ENCODE measurements at regions not wholly inside any gene's neighbourhood (a gene's known extent, or its start where the extent isn't known, plus 50 kb on each side); places are given as distances from the start of the nearest gene placed in this dataset.

DNA sequence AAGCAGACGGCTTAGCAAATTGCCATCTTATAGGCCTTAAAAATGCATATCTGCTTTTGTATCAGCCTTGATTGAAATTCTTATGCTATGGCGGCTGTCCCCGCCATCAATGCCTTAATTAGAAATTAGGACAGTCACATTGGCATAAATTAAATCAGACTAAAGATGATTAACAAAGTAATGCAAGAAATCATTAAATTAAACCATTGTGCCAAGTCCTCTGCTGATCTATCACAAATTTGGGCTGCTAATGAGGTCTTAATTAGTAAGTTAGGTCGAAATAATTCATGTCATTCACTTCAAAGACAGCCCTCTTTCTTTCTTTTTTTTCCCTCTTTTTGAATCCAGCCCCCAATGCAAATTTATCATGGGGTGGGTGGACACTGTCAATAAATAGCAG is 159.3 kb downstream of the MIAT start:
- Mint-ChIP-seq H3K4me3 (no peak overlapping the region), H3K9me3 (ENCODE audit: insufficient read depth) (no peaks in the 10 kb centered on the region), H3K4me1 (ENCODE audit: low read depth) (no peaks in the 10 kb centered on the region), H3K27ac (no peak overlapping the region), H3K36me3 (ENCODE audit: low read depth) (no peaks in the 10 kb centered on the region), H3K27me3 (ENCODE audit: low read depth) (no peaks in the 10 kb centered on the region)
- ATAC-seq, result no peak
- DNase-seq, result no peak
- CTCF ChIA-PET, result interaction anchor here (1.1 kb wide), 1 partner anchor 10 kb away, joined by 3 read pairs; no protein-coding TSS in a partner anchor
- POLR2A ChIA-PET, result no interaction called here

DNA sequence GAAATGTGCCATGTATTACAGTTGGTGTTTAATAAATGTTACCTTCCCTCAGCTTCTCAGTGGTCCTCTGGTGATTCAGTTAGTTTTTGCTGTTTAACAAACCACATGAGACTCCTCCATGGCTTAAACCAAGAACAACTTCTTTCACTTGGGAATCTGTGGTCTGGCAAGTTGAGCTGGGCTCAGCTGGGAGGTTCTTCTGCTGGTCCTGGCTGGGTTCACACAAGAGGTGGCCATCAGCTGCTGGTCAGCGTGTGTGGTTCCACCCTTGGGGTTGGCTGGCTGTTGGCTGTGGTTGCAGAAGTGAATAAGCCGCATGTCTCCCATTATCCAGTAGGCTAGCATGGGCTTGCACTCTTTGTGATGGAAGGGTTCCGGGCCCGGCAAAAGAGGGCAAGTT is 160.5 kb downstream of the MIAT start:
- Mint-ChIP-seq H3K27me3 (ENCODE audit: low read depth) (no peaks in the 10 kb centered on the region), H3K4me1 (ENCODE audit: low read depth) (no peaks in the 10 kb centered on the region), H3K36me3 (ENCODE audit: low read depth) (no peaks in the 10 kb centered on the region), H3K9me3 (ENCODE audit: insufficient read depth) (no peaks in the 10 kb centered on the region), H3K4me3 (no peak overlapping the region), H3K27ac (no peak overlapping the region)
- DNase-seq, result no peak
- ChIA-PET POLR2A (no interaction called here), CTCF (interaction anchor here (1.1 kb wide), 1 partner anchor 9 kb away, joined by 3 read pairs; no protein-coding TSS in a partner anchor)
- no peak for ATAC-seq

DNA sequence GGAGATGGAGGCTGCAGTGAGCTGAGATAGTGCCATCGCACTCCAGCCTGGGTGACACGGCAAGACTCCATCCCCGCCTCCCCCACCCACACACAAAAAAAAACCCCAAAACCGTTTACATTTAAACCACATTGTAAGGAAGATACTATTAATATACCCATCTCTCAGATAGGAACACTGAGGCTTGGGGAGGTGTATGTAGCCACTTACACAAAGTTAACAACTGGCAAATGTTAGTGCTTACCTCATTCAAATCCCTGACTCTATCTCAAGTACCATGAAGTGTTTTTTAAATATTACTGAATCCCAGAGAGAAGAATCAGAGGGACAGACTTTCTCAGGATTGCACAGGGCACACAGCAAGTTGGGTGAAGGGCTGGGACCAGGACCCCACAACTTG is 164.5 kb downstream of the MIAT start:
- POLR2A ChIA-PET, result no interaction called here
- CTCF ChIA-PET, result no interaction called here
- H3K9me3 Mint-ChIP-seq (ENCODE audit: insufficient read depth), result no peaks in the 10 kb centered on the region
- no peaks in the 10 kb centered on the region for H3K36me3 Mint-ChIP-seq (ENCODE audit: low read depth)
- no peak for ATAC-seq
- no peak overlapping the region for H3K27ac Mint-ChIP-seq
- H3K4me1 Mint-ChIP-seq (ENCODE audit: low read depth), result no peaks in the 10 kb centered on the region
- DNase-seq, result no peak
- no peaks in the 10 kb centered on the region for H3K27me3 Mint-ChIP-seq (ENCODE audit: low read depth)
- H3K4me3 Mint-ChIP-seq, result no peak overlapping the region

DNA sequence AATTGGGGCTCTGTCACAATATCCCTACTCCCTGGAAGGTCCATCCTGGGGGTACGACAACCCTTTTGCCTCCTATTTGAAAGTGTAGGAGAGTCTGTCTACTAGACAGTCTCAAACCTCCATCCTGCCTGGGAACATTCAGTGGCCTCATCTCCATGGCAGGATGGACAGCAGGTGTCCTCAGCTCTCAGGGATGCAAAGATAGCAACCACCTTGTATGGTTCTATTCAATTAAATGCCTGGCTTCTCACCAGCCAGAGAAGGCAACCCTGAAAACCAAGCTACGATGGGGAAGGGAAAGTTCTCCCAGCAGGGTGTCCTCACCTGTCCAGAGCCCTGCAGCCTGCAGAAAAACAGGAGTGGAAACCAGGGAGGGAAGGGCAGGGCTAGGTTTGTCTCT is 164.9 kb downstream of the MIAT start:
- ChIA-PET POLR2A (no interaction called here), CTCF (no interaction called here)

DNA sequence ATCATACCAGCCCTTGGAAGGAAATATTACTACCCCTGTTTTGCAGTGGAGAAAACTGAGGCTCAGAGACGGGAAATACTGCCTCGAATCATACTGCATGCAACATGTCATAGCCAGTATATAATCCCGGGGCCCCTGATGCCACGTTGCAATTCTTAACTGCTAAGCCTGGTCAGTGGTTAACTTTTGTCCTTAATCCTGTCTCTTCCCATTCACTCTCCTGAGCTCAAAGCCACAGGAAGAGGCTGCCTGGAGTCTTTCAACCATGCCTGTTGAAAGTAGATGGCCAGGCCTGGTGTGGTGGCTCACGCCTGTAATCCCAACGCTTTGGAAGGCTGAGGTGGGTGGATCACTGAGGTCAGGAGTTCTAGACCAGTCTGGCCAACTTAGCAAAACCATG is 166.6 kb downstream of the MIAT start:
- no peaks in the 10 kb centered on the region for H3K36me3 Mint-ChIP-seq (ENCODE audit: low read depth)
- H3K4me3 Mint-ChIP-seq, result no peak overlapping the region
- ChIA-PET POLR2A (no interaction called here), CTCF (interaction anchor here (1.1 kb wide), 1 partner anchor 15 kb away, joined by 3 read pairs; no protein-coding TSS in a partner anchor)
- ATAC-seq (no peak), DNase-seq (no peak)
- H3K4me1 Mint-ChIP-seq (ENCODE audit: low read depth), result no peaks in the 10 kb centered on the region
- no peaks in the 10 kb centered on the region for H3K27me3 Mint-ChIP-seq (ENCODE audit: low read depth)
- no peaks in the 10 kb centered on the region for H3K9me3 Mint-ChIP-seq (ENCODE audit: insufficient read depth)
- no peak overlapping the region for H3K27ac Mint-ChIP-seq

More for the DNA sequence above, 164.9 kb downstream of the MIAT start:
- Mint-ChIP-seq H3K36me3 (ENCODE audit: low read depth) (no peaks in the 10 kb centered on the region), H3K27ac (no peak overlapping the region), H3K4me1 (ENCODE audit: low read depth) (no peaks in the 10 kb centered on the region), H3K9me3 (ENCODE audit: insufficient read depth) (no peaks in the 10 kb centered on the region), H3K27me3 (ENCODE audit: low read depth) (no peaks in the 10 kb centered on the region), H3K4me3 (no peak overlapping the region)
- ATAC-seq, result no peak
- DNase-seq, result no peak

DNA sequence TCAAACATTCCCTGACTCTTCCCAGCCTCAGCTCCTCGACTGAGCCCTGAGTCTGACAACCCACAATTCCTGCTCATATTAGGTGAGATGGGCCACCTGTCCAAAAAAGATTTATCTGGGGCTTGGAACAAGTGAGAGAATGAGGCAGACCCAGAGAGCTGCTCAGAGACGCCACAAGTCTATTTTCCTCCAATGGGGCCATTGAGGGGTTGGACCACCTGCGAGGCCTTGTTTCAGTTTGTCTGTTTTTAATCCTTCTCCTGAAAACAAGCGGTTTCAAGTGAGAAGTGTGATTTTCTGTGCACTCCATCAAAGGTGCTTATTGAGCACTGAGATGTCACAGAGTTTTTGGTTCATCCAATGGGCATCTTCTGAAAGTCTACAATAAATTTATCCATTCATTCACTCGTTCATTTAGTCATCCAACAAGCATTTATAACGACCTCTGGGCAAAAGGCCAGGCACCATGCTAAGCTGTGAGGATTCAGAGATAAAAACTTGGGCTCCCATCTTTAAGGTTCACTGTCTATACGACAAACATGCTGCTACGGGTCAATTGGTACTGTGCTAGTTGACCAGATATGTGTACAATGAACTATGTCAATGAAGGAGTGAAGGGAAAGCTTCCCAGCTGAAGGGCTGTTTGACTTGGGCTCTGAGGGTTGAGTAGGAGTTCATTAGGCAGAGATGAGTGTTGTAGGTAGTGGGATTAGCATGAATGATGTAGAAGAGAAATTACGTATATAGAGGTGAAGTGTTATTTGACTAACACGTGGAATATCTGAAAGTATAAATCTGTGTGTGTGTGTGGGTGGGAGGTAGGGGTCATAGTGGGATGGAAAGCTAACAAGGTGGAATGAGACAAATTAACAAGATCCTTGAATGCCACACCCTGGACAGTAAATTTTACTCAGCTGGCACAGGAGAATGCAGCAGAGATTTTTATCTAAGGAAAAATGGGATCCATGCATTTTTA is 168.9 kb downstream of the MIAT start:
- H3K27me3 Mint-ChIP-seq (ENCODE audit: low read depth), result no peaks in the 10 kb centered on the region
- H3K4me3 Mint-ChIP-seq, result no peak overlapping the region
- ChIA-PET CTCF (interaction anchor here (0.8 to 1.2 kb wide), 2 partner anchors 9 to 17 kb away, joined by 3 to 4 read pairs; no protein-coding TSS in a partner anchor), POLR2A (no interaction called here)
- H3K9me3 Mint-ChIP-seq (ENCODE audit: insufficient read depth), result no peaks in the 10 kb centered on the region
- H3K27ac Mint-ChIP-seq, result no peak overlapping the region
- ATAC-seq (no peak), DNase-seq (no peak)
- H3K4me1 Mint-ChIP-seq (ENCODE audit: low read depth), result no peaks in the 10 kb centered on the region
- no peaks in the 10 kb centered on the region for H3K36me3 Mint-ChIP-seq (ENCODE audit: low read depth)

DNA sequence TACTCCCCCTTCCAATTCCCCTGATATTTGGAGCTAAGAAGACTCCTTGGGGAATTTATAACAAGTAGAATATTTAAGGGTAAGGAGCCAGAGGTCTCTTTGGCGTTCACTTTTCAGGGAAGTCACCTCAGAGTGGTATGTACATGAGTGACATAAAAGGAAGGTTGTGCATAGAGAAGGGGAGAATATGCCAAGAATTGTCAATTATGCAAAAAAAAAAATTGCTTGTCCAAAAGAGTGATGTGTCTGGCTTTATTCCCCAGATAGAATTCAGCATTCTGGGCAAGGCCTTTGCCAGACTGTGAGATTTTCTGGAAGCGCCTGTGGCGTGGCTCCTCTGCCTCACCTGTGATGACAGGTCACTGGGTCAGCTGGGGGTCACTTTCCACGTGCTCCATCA is 170.2 kb downstream of the MIAT start:
- Mint-ChIP-seq H3K9me3 (ENCODE audit: insufficient read depth) (no peaks in the 10 kb centered on the region), H3K4me1 (ENCODE audit: low read depth) (no peaks in the 10 kb centered on the region), H3K36me3 (ENCODE audit: low read depth) (no peaks in the 10 kb centered on the region), H3K4me3 (no peak overlapping the region), H3K27ac (no peak overlapping the region), H3K27me3 (ENCODE audit: low read depth) (no peaks in the 10 kb centered on the region)
- ChIA-PET POLR2A (no interaction called here), CTCF (interaction anchor here (1.2 kb wide), 1 partner anchor 19 kb away, joined by 4 read pairs; no protein-coding TSS in a partner anchor)
- no peak for ATAC-seq
- DNase-seq, result no peak

DNA sequence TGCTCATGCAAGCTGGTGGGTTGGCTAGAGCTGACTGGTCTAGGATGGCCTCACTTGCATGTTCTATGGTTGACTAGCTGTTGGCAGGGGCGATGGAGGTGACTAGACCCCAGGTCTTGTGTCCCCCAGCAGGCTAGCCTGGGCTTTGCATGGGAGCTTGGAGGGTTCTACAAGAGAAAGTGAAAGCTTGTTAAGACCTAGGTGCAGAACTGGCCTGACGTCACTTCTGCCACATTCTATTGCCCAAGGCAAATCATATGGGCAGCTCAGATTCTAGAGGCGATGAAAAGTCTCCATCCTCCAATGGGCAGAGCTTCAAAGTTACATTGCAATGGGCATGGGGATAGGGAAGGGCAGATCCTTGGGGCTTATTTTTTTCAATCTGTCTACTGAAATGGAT is 170.9 kb downstream of the MIAT start:
- POLR2A ChIA-PET, result no interaction called here
- H3K9me3 Mint-ChIP-seq (ENCODE audit: insufficient read depth), result no peaks in the 10 kb centered on the region
- no peaks in the 10 kb centered on the region for H3K4me1 Mint-ChIP-seq (ENCODE audit: low read depth)
- H3K4me3 Mint-ChIP-seq, result no peak overlapping the region
- no peaks in the 10 kb centered on the region for H3K36me3 Mint-ChIP-seq (ENCODE audit: low read depth)
- ATAC-seq (no peak), DNase-seq (no peak)
- H3K27ac Mint-ChIP-seq, result no peak overlapping the region
- no peaks in the 10 kb centered on the region for H3K27me3 Mint-ChIP-seq (ENCODE audit: low read depth)
- CTCF ChIA-PET, result no interaction called here

DNA sequence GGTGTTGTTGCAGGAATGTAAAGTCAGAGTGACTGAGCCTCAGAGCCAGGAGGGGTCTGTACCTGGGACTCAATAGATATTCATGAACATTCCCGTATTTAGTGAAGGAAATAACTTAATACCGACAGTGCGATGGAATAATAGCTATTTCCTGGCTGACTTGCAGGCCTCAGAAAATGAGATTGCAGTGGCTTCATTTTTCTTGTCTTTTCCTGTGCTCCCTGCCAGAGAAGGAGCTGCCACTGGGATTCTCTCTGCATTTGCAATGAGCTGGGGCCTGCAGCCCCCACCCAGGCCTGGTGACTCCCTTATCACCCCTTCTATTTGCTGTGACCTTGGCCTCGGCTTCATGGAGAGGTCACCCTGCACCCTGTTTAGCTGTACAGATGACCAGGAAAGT is 173.4 kb downstream of the MIAT start:
- POLR2A ChIA-PET, result interaction anchor here (0.5 kb wide), 1 partner anchor 1293 kb away, joined by 3 read pairs; no protein-coding TSS in a partner anchor
- H3K4me1 Mint-ChIP-seq (ENCODE audit: low read depth), result no peaks in the 10 kb centered on the region
- H3K27me3 Mint-ChIP-seq (ENCODE audit: low read depth), result no peaks in the 10 kb centered on the region

DNA sequence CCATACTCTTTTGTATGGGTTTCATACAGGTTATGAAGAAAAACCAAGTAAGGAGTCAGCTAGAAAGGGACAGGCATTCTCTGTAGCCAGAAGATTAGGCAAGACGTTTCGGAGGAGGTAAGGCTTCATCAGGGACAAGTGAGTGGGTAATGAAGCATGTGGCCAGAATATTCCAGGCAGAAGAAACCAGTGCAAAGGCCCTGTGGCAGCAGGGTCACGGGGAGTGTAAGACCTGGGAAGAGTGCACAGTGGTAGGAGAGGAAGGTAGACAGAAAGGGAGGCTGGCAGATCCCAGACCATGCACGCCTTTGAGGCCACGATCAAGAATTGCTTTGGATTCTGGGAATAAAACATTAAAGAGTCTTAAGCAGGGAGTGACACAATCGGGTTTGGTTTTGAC is 177.6 kb downstream of the MIAT start:
- ChIA-PET POLR2A (no interaction called here), CTCF (no interaction called here)
- Mint-ChIP-seq H3K4me3 (no peak overlapping the region), H3K36me3 (ENCODE audit: low read depth) (no peaks in the 10 kb centered on the region), H3K27ac (no peak overlapping the region), H3K9me3 (ENCODE audit: insufficient read depth) (no peaks in the 10 kb centered on the region), H3K4me1 (ENCODE audit: low read depth) (no peaks in the 10 kb centered on the region), H3K27me3 (ENCODE audit: low read depth) (no peaks in the 10 kb centered on the region)
- DNase-seq (no peak), ATAC-seq (no peak)

More for the DNA sequence above, 173.4 kb downstream of the MIAT start:
- DNase-seq, result no peak
- no peak for ATAC-seq
- H3K27ac Mint-ChIP-seq, result no peak overlapping the region
- H3K4me3 Mint-ChIP-seq, result no peak overlapping the region
- CTCF ChIA-PET, result no interaction called here
- H3K36me3 Mint-ChIP-seq (ENCODE audit: low read depth), result no peaks in the 10 kb centered on the region
- no peaks in the 10 kb centered on the region for H3K9me3 Mint-ChIP-seq (ENCODE audit: insufficient read depth)

DNA sequence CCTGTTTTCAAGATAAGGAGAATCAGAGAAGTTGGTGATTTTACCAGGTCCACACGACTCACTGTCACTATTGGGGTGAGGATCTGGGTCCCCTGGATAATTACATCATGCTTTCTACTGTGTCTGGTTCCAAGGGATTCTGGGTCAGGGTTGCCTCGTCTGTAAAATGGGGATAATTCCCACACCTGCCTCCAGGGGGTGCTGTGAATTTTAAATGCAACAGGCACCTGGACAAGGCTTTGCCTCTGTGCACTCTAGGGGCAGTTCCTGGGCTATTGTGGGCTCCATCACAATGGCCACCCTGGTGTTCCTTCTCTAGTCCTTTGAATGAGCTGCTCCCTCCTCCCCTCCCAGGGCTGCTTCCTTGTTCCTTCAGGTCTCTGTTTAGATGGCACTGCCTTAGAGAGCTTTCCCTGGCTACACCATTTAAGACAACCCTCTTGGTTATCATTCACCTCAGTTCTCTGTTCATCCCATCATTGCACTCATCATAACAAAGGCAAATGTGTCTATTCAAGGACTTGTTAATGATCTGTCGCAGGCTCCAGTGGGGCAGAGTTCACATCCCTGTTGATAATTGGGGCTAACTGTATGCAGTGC is 178.6 kb downstream of the MIAT start:
- ATAC-seq (peak; percentile 58), DNase-seq (peak; percentile 72)
- Mint-ChIP-seq H3K27me3 (ENCODE audit: low read depth) (no peaks in the 10 kb centered on the region), H3K27ac (no peak overlapping the region), H3K36me3 (ENCODE audit: low read depth) (no peaks in the 10 kb centered on the region), H3K4me3 (no peak overlapping the region), H3K4me1 (ENCODE audit: low read depth) (no peaks in the 10 kb centered on the region), H3K9me3 (ENCODE audit: insufficient read depth) (no peaks in the 10 kb centered on the region)
- POLR2A ChIA-PET, result no interaction called here
- CTCF ChIA-PET, result no interaction called here

DNA sequence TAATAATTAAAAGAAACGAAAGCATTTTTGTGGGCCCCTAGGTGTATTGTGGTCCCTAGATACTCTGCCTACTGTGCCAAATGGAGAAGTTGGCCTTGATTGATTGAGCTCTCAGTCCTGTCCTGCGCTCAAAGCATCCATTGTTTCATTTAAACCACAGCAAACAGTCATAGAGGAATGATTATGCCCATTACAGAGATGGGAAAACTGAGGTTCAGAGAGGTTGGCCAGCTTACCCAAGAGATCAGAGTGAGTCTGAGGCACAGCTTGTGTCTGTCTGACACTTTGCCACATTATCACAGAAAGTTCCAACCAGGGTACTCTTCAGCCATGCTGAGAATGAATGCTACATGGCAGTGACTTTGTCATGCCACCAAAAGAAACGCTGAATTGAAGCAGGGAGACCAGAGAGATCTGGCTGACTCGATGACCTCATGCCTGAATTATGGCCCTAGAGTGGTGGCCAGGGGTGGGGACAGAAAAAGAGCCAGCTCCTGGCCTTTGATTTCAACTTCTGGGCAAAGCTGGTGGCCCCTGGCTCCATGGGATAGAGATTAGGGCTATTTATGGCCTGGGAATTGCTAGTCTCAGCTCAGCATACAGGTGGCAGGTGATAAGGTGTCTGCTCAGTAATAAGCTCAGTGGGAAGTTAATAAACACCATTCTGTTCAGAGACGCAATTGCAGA is 180.5 kb downstream of the MIAT start:
- Mint-ChIP-seq H3K27me3 (ENCODE audit: low read depth) (no peaks in the 10 kb centered on the region), H3K4me3 (no peak overlapping the region), H3K27ac (no peak overlapping the region), H3K36me3 (ENCODE audit: low read depth) (no peaks in the 10 kb centered on the region), H3K9me3 (ENCODE audit: insufficient read depth) (no peaks in the 10 kb centered on the region), H3K4me1 (ENCODE audit: low read depth) (no peaks in the 10 kb centered on the region)
- no peak for ATAC-seq
- DNase-seq, result no peak
- POLR2A ChIA-PET, result no interaction called here
- CTCF ChIA-PET, result no interaction called here
